HG02678 (cell line): ENCODE measurements at regions not wholly inside any gene's neighbourhood (a gene's known extent, or its start where the extent isn't known, plus 50 kb on each side); places are given as distances from the start of the nearest gene placed in this dataset.

Experiments used
- ATAC-seq: cut with Tn5 transposase; IDR thresholded peaks from one replicate; pipeline ENCODE4 v1.9.1; 2021; ENCODE audit warnings: mild to moderate bottlenecking, moderate library complexity; ENCODE audit not compliant: unreplicated experiment

GRCh38 chr18:24778810-24779418, 318.5 kb downstream of the HRH4 start:
- no peak for ATAC-seq

- ATAC-seq: no peak
Measured at GRCh38 chr18:24782566-24782965, 322.1 kb downstream of the HRH4 start.

- ATAC-seq: no peak
Measured at GRCh38 chr18:24785019-24785418, 324.6 kb downstream of the HRH4 start.

- ATAC-seq: no peak
Measured at GRCh38 chr18:24786027-24786426, 325.6 kb downstream of the HRH4 start.

- no peak for ATAC-seq
Measured at GRCh38 chr18:24790347-24790746, 329.9 kb downstream of the HRH4 start.

GRCh38 chr18:24791751-24792545, 331.5 kb downstream of the HRH4 start:
- no peak for ATAC-seq

- ATAC-seq: no peak
Measured at GRCh38 chr18:24793742-24794141, 333.3 kb downstream of the HRH4 start.

- no peak for ATAC-seq
Measured at GRCh38 chr18:24795129-24795528, 334.7 kb downstream of the HRH4 start.

- ATAC-seq: no peak
Measured at GRCh38 chr18:24797981-24798380, 337.5 kb downstream of the HRH4 start.

- no peak for ATAC-seq
Measured at GRCh38 chr18:24799176-24799575, 338.7 kb downstream of the HRH4 start.

- no peak for ATAC-seq
Measured at GRCh38 chr18:24799720-24800119, 339.3 kb downstream of the HRH4 start.

- ATAC-seq: no peak
Measured at GRCh38 chr18:24801001-24801400, 340.6 kb downstream of the HRH4 start.

- no peak for ATAC-seq
Measured at GRCh38 chr18:24802456-24802855, 342.0 kb downstream of the HRH4 start.

GRCh38 chr18:24805156-24805555, 344.7 kb downstream of the HRH4 start:
- ATAC-seq: no peak

- ATAC-seq: no peak
Measured at GRCh38 chr18:24809173-24809950, 348.9 kb downstream of the HRH4 start.

GRCh38 chr18:24810561-24811305, 350.3 kb downstream of the HRH4 start:
- ATAC-seq: no peak

- no peak for ATAC-seq
Measured at GRCh38 chr18:24811950-24812681, 351.7 kb downstream of the HRH4 start.

- ATAC-seq: no peak
Measured at GRCh38 chr18:24814521-24814920, 354.1 kb downstream of the HRH4 start.

GRCh38 chr18:24817150-24817549, 356.7 kb downstream of the HRH4 start:
- ATAC-seq: no peak

GRCh38 chr18:24817587-24818371, 357.3 kb downstream of the HRH4 start:
- ATAC-seq: no peak
